IPS-NIHi11 (cell line): ENCODE measurements at regions not wholly inside any gene's neighbourhood (a gene's known extent, or its start where the extent isn't known, plus 50 kb on each side); places are given as distances from the start of the nearest gene placed in this dataset.
A peak's percentile ranks its signal among the peaks of the same experiment; 100 is the strongest.

Experiments used
- DNase-seq: peaks from one replicate; pipeline ENCODE4 v3.0.0; 2012; ENCODE audit warnings: mixed read lengths, low spot score

GRCh38 chr6:6704103-6705060, 115.9 kb downstream of the LY86 start:
- no peak for DNase-seq

- no peak for DNase-seq
These were observed 116.5 kb downstream of the LY86 start for GRCh38 chr6:6705061-6705425.

GRCh38 chr6:6705915-6706675, 117.6 kb downstream of the LY86 start:
- DNase-seq = no peak

GRCh38 chr6:6707143-6707542, 118.6 kb downstream of the LY86 start:
- no peak for DNase-seq

GRCh38 chr6:6709106-6709505, 120.6 kb downstream of the LY86 start:
- DNase-seq = no peak

- DNase-seq = no peak
These were observed 122.7 kb downstream of the LY86 start for GRCh38 chr6:6711031-6711785.

GRCh38 chr6:6711832-6712448, 123.4 kb downstream of the LY86 start:
- DNase-seq = no peak

- peak; percentile 24 for DNase-seq
These were observed 124.2 kb downstream of the LY86 start for GRCh38 chr6:6712449-6713403.

GRCh38 chr6:6713657-6714056, 125.1 kb downstream of the LY86 start:
- no peak for DNase-seq

GRCh38 chr6:6714118-6714897, 125.8 kb downstream of the LY86 start:
- no peak for DNase-seq

GRCh38 chr6:6714953-6715352, 126.4 kb downstream of the LY86 start:
- no peak for DNase-seq

GRCh38 chr6:6715465-6715864, 126.9 kb downstream of the LY86 start:
- DNase-seq = peak; percentile 31

- no peak for DNase-seq
These were observed 128.7 kb downstream of the LY86 start for GRCh38 chr6:6716998-6717763.

GRCh38 chr6:6717953-6718352, 129.4 kb downstream of the LY86 start:
- DNase-seq = no peak

GRCh38 chr6:6721606-6722005, 133.1 kb downstream of the LY86 start:
- no peak for DNase-seq

- no peak for DNase-seq
These were observed 133.7 kb downstream of the LY86 start for GRCh38 chr6:6722195-6722594.

GRCh38 chr6:6723361-6723760, 134.8 kb downstream of the LY86 start:
- DNase-seq = no peak

GRCh38 chr6:6723921-6724538, 135.5 kb downstream of the LY86 start:
- peak; percentile 61 for DNase-seq
